GM21423 (cell line): ENCODE measurements at regions not wholly inside any gene's neighbourhood (a gene's known extent, or its start where the extent isn't known, plus 50 kb on each side); places are given as distances from the start of the nearest gene placed in this dataset.
A peak's percentile ranks its signal among the peaks of the same experiment; 100 is the strongest.
"Not testable (repeated sequence)": the region's sequence is repeated elsewhere in the genome, so short reads cannot be mapped to it uniquely, and the experiment has no call there.

Experiments
- ATAC-seq: cut with Tn5 transposase; IDR thresholded peaks from one replicate; pipeline ENCODE4 v1.9.1; 2021; ENCODE audit warnings: mild to moderate bottlenecking, moderate library complexity; ENCODE audit not compliant: unreplicated experiment

GRCh38 chr16:16559179-16559740, 180.3 kb downstream of the NPIPA7 start:
- not testable (repeated sequence) for ATAC-seq

GRCh38 chr16:16561532-16561931, 182.6 kb downstream of the NPIPA7 start:
- ATAC-seq: not testable (repeated sequence)

DNA sequence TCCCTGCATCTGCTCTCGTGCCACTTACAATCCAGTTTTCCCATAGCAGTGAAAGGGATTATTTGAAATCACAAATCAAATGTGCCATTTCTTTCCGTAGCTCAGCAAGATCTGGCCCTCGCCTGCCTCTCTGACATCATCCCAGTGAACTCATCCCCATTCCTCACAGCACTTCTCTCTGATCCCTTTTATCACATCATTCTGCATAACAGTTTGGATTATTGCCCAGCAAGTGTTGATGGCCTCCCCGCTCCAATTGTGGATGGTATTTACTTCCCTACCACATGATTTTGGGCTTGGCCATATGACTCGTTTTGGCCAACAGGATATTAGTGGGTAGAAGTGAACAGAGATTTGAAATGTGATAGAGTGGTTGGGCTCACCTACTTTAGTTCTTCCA, 185.0 kb downstream of the NPIPA7 start:
- ATAC-seq: not testable (repeated sequence)

- not testable (repeated sequence) for ATAC-seq
Observed at GRCh38 chr16:16565326-16565725, 186.4 kb downstream of the NPIPA7 start.

- ATAC-seq: not testable (repeated sequence)
Observed at GRCh38 chr16:16570055-16570454, 191.1 kb downstream of the NPIPA7 start.

- not testable (repeated sequence) for ATAC-seq
Observed at GRCh38 chr16:16570874-16571273, 191.9 kb downstream of the NPIPA7 start.

- ATAC-seq: not testable (repeated sequence)
Observed at GRCh38 chr16:16572130-16572774, 193.3 kb downstream of the NPIPA7 start.

DNA sequence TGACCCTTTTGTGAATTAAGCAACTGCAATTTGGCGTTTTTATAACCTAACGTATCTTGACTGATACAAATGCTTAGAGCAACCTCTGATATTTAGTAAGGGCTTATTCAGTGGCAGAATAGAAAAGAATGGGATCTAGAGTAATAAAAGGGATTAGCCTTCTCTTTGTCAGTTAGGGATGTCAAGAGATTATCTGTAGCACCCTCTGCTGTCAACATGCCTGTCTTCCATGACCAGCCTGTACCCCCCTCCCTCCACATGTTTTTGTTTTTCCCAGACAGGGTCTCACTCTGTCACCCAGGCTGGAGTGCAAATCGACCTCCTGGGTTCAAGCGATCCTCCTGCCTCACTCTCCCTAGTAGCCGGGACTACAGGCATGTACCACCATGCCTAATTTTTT, 198.1 kb downstream of the NPIPA7 start:
- ATAC-seq: not testable (repeated sequence)

GRCh38 chr16:16578701-16579100, 199.8 kb downstream of the NPIPA7 start:
- no peak for ATAC-seq

DNA sequence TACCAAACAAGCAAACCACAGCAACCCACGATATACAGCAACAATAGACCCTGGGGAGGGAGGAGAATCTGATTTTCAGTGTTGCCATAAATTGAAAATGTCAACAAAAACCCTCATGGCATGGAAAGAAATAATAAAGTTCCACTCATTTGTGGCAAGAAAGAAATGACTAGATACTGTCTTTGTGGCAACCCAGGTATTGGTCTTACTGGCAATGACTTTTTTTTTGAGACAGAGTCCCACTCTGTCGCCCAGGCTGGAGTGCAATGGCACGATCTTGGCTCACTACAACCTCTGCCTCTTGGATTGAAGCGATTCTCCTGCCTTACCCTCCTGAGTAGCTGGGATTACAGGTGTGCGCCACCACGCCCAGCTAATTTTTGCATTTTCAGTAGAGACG, 204.0 kb downstream of the NPIPA7 start:
- not testable (repeated sequence) for ATAC-seq

DNA sequence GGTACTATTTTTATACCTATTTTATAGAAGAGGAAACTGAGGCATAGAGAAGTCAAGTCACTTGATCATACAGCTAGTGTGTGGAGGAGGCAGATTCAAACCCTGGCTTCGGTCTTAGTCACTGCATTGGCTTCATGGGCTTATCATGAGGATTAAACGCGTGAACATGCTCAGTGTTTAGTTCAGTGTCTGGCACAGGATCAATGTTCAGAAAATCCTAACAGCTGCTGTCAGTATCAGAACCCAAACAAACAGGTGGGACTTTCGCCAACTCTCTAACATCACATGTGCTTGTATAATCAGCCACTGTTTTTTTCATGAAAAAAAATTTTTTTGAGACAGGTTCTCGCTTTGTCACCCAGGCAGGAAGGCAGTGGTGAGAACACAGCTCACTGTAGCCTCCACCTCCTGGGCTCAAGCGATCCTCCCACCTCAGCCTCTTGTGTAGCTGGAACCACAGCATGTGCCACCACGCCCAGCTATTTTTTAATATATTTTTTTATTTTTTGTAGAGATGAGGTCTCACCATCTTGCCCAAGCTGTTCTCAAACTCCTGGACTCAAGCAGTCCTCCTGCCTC, 207.2 kb downstream of the NPIPA7 start:
- ATAC-seq: not testable (repeated sequence)

GRCh38 chr16:16586969-16587368, 208.0 kb downstream of the NPIPA7 start:
- not testable (repeated sequence) for ATAC-seq

- ATAC-seq: not testable (repeated sequence)
Observed at GRCh38 chr16:16588436-16588835, 209.5 kb downstream of the NPIPA7 start.

DNA sequence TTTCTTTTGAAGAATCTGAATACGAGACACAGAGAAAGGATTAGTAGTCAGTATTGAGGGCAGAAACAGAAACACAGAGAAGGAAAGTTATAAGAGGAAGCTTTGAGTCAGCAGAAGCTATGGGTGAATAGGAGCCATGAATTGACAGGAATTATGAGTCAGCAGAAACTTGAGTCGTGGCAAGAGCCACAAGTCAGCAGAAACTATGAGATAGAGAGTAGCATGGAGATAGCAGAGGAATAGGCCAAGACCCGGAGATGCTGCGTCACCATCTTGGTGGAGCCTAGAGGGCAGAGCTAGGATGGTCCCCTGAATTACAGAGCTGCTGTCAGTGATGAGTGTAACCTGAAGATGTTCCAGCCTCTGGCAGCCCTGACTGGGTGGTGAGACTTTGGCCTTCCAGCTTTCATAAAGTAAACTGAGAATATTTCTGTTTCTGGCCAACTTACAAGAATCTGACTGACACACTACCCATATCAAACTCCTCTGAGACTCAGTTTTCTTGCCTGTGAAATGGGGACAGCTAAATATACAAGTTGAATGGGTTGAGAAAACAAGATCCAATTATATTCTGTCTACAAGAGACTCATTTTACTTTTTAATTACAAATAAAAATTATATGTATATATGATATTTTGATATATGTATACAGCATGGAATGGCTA, 211.8 kb downstream of the NPIPA7 start:
- peak; percentile 38 for ATAC-seq

- peak; percentile 53 for ATAC-seq
Observed at GRCh38 chr16:16593156-16593863, 214.4 kb downstream of the NPIPA7 start.

GRCh38 chr16:16595029-16595718, 216.2 kb downstream of the NPIPA7 start:
- peak; percentile 44 for ATAC-seq

- ATAC-seq: not testable (repeated sequence)
Observed at GRCh38 chr16:16601239-16601638, 222.3 kb downstream of the NPIPA7 start.

- not testable (repeated sequence) for ATAC-seq
Observed at GRCh38 chr16:16607401-16608082, 228.6 kb downstream of the NPIPA7 start.

DNA sequence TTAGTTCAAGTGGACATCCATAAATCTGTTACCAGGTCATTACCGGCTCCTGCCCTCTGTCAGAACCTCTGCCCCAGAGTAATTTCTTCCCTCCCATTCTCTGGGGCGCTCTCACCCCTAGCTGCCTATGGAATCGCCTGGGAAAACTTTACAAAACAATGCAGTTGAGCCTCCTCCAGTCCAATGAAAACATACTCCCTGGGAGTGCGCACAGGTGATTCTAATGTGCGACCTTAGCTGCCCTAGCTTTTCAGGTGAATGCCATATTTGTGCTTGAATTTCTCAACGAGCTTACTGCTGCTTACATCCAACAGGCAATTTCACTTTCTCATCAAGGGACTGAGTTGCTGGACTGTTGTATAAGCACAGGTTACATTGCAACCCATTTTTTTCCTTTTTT, 230.7 kb downstream of the NPIPA7 start:
- ATAC-seq: not testable (repeated sequence)
